DMS153 treated with DMSO at 0.1 percent for 48 hours (cell line): ENCODE measurements at regions not wholly inside any gene's neighbourhood (a gene's known extent, or its start where the extent isn't known, plus 50 kb on each side); places are given as distances from the start of the nearest gene placed in this dataset.
A peak's percentile ranks its signal among the peaks of the same experiment; 100 is the strongest.
"Not testable (repeated sequence)": the region's sequence is repeated elsewhere in the genome, so short reads cannot be mapped to it uniquely, and the experiment has no call there.

ENCODE experiments used
- DNase-seq: peaks from one replicate; lab custom pipeline; 2025; ENCODE audit not compliant: unreplicated experiment; lab: John Stamatoyannopoulos, UW

GRCh38 chr6:150681578-150682395 is 82.1 kb downstream of the PLEKHG1 start:
- no peak for DNase-seq

DNA sequence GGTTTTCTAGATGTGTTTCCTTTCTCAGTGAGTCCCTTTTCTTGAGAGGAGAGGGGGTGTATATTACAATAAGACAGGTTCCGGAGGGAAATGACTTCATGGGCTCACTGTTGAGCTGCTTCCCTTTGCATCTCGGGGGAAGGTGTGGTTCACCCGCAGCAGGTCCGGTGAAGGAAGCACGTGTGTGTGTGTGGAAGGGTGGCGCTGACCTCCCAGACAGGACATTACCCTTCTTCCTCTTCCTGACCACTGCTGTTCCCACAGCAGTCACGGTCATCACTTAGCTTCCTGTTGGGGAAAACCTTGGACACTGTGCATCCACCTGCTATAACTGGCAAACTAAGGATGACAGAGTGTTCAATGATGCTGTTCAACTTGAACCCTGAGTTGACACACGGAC is 83.6 kb downstream of the PLEKHG1 start:
- no peak for DNase-seq

GRCh38 chr6:150684161-150684560 is 84.5 kb downstream of the PLEKHG1 start:
- DNase-seq, result no peak

DNA sequence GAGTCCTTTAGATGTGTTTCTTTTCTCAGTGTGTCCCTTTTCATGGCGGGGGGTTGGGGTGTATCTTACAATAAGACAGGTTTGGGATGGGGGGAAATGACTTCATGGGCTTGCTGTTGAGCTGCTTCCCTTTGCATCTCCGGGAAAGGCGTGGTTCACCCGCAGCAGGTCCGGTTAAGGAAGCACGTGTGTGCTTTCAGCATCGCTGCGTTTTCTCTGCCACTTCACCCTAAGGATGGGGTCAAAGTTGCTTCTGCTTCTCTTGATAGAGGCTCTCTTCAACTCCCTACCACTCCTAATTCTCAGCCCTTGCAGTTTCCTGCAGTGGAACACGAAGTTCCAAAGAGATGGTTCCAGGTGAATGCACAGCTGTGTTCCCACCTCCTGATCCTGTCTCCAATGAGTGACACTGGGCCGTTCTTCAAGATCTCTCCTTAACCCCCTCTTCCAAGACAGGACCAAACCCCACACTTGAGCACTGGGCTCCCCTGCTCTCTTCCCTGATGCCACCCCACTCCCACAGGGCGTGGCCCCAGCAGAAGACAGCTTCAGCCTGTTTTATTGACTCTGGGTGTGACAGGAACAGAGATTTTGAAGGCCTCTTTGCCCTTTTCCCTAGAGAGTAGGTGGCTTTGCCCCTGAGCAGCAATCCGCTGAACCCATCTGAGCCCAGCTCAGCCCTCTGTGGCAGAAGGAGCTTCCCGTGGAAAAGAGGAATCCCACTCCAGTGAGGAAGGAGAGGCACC is 85.2 kb downstream of the PLEKHG1 start:
- no peak for DNase-seq

GRCh38 chr6:150685860-150686259 is 86.2 kb downstream of the PLEKHG1 start:
- peak; percentile 10 for DNase-seq

GRCh38 chr6:150686566-150686965 is 86.9 kb downstream of the PLEKHG1 start:
- DNase-seq, result no peak

DNA sequence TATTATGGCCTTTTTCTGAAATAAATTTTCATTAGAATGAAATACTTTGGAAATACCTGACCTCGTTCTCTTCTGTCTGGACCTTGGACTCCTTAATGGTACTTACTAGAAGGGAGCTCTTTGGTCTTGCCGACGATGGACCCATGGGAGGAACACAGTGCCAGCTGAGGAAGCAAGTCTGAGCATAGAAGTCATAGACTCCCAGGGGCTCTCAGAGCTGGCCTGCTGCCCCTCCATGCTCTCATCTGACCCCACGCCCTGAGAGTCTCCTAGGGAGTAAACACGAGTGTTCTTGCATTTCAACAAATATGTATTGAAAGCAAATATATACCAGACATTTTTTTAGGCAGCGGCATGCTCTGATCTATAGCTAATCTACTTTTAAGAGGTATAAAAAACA is 87.8 kb downstream of the PLEKHG1 start:
- no peak for DNase-seq

DNA sequence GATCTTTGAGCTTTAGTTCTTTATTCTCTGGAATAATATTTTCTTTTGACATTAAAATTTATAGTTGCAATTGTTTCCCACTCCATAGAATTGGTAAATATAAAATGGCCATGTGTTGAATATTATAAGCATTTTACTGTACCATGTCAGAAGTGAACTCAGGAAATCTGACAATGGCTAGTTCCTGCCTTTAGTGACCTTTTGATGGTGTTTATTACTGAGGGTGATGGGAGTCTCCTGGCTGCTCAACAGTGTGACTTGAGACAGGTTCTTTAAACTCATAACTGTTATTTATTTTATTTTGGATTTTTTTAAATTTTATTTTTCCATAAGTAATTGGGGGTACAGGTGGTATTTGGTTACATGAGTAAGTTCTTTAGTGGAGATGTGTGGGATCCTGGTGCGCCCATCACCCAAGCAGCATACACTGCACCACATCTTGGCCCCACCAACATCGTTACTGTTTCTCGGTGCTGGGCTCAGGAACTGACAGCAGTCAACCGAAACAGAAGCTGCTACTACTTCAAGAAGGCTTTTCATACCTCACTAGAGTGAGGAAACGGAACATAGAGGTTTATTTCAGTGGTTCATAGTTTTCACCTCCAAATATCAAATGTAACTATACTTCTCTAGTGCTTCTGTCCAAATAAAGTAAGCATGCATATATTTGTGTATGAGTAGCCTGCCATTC is 90.4 kb downstream of the PLEKHG1 start:
- DNase-seq, result no peak

GRCh38 chr6:150690681-150691080 is 91.0 kb downstream of the PLEKHG1 start:
- no peak for DNase-seq

GRCh38 chr6:150691463-150691862 is 91.8 kb downstream of the PLEKHG1 start:
- DNase-seq, result no peak

DNA sequence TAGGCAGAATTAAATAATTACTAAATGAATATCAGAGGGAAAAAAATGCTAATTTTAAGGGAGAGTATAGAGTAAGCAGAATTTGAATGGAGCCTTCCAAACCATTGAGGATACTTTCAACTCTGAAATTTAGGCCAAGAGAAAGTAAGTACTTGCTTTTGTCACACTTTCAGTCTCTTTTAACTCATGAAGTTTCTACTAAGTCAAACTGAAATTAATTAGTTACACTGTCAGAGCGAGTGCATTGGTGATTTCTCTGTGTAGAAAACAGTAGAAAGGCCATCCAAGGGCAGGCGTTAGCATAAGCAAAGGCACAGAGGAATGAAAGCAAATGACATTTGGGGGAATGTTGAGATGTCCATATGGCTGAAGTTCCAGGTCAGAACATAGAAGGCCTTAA is 92.9 kb downstream of the PLEKHG1 start:
- DNase-seq, result no peak

GRCh38 chr6:150694889-150695288 is 95.2 kb downstream of the PLEKHG1 start:
- DNase-seq, result no peak

DNA sequence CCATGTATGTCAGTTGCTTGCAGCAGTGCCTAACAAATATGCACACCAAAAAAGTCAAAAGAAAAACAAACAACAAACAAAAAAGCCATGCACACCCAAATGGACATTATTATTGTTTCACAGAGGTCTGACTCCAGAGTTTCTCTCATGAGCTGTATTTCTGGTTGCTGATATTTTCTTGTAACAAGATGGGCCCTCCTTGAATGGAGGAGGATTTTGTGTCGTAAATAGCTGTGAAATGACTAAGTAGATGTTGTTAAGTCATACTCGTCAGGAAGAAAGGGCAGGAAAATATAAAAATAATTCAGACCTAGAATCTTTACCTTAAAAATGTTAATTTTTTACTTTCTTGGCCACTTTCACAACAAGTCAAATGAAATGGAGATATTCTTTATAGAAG is 96.0 kb downstream of the PLEKHG1 start:
- no peak for DNase-seq

GRCh38 chr6:150696190-150696589 is 96.5 kb downstream of the PLEKHG1 start:
- DNase-seq, result no peak

DNA sequence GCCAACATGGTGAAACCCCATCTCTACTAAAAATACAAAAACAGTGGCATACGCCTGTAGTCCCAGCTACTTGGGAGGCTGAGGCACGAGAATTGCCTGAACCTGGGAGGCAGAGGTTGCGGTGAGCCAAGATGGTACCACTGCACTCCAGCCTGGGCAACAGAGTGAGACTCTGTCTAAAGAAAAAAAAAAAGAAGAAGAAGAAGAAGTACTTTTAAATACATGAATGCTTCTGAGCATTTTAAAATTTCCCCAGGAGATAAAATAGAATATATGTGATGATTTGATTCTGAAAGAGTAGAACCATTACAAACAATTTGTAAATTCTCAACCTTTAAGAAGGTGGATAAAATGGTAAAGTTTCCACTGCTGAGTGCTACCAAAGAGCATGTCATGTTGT is 97.2 kb downstream of the PLEKHG1 start:
- DNase-seq, result not testable (repeated sequence)

GRCh38 chr6:150697515-150697914 is 97.8 kb downstream of the PLEKHG1 start:
- no peak for DNase-seq

DNA sequence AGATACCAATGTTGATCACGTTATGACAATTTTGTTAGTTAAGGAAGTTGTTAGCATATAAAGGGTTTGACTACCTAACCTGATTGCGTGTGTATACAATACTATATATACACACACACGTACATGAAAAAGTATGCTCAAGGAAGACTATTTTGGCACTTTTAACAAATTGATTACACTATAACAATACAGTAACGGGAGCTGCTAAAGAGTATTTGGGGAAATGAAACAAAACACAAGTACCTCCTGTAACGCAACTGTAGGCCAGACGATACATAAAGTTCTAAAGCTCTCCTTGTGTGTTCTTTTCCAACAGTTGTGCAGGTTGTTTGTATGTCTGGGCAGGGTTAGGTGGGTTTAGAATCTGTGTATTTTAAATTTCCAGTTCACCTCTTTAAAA is 98.7 kb downstream of the PLEKHG1 start:
- no peak for DNase-seq

DNA sequence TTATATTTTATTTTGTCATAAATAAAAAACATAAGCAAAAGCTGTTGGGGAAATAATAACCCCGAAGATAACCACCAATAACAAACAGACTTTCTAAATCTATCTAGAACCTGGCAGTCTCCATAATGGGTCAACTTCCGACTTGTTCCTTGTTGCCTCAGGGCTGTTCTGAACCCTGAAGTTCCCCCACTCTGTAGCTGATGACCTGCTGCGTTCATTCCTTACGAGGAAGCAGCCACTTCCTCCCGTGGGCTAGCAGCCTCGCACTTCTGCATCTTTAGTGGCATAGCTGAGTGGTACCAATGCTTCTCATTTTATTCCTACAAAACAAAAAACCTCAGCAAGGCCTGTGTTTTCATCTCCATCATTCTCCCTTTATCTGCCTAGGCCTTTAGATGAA is 103.0 kb downstream of the PLEKHG1 start:
- DNase-seq, result no peak

- DNase-seq, result no peak
Observed at GRCh38 chr6:150704447-150705192, 104.9 kb downstream of the PLEKHG1 start.

DNA sequence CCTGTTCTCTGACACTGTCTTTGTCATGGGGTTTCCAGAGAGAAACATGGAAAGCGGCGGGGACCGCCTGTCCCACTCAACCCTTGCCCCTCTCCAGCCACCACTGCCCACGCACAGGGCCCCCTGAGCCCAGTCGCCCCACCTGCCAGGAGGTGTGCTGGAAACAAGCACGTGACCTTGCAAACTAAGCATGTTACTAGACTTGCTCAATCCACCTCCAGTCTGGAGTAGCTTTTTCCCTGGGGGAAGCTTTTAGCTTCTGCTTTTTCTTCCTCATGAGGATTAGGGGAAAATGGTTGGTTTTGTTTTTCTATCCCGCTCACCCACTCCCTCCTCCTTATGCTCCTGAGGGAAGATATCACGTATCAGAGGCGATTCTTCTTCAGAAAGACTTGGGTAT is 105.7 kb downstream of the PLEKHG1 start:
- no peak for DNase-seq

DNA sequence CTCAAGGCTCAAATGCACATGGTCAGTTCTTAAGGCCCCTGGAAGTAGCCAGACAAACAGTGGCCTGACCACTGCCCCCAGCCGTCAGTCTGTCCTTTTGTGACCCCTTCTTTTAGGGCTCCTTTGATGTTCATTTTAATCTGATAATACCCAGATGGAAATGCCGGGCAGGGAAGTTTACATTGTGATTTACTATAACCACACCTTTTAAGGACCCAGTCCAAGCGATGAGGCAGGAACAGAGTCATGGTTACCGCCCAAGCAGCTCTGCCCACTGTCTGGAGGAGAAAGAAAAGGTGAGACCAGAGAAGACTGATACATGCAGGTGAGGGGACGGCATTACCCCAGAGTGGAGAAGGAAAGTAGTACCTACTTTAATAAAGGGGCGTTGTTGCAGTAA is 110.6 kb downstream of the PLEKHG1 start:
- no peak for DNase-seq
